GM21529 (cell line): ENCODE measurements at regions not wholly inside any gene's neighbourhood (a gene's known extent, or its start where the extent isn't known, plus 50 kb on each side); places are given as distances from the start of the nearest gene placed in this dataset.
A peak's percentile ranks its signal among the peaks of the same experiment; 100 is the strongest.

Experiments
- ATAC-seq: cut with Tn5 transposase; IDR thresholded peaks from one replicate; pipeline ENCODE4 v1.9.1; 2021; ENCODE audit not compliant: unreplicated experiment

GRCh38 chr6:91744566-91744965 lies 1157.7 kb upstream of the MAP3K7 start:
- ATAC-seq, result no peak

GRCh38 chr6:91743756-91744155 lies 1156.9 kb upstream of the MAP3K7 start:
- ATAC-seq, result no peak

GRCh38 chr6:91731939-91732338 lies 1145.1 kb upstream of the MAP3K7 start:
- no peak for ATAC-seq

GRCh38 chr6:91730710-91731109 lies 1143.8 kb upstream of the MAP3K7 start:
- no peak for ATAC-seq

- ATAC-seq, result no peak
These were observed 1133.5 kb upstream of the MAP3K7 start for GRCh38 chr6:91720324-91720723.

- ATAC-seq, result no peak
These were observed 1132.5 kb upstream of the MAP3K7 start for GRCh38 chr6:91719414-91719813.

- peak; percentile 64 for ATAC-seq
These were observed 1131.3 kb upstream of the MAP3K7 start for GRCh38 chr6:91718198-91718597.

- no peak for ATAC-seq
These were observed 1130.2 kb upstream of the MAP3K7 start for GRCh38 chr6:91717094-91717493.

GRCh38 chr6:91716361-91716760 lies 1129.5 kb upstream of the MAP3K7 start:
- no peak for ATAC-seq

- no peak for ATAC-seq
These were observed 1128.4 kb upstream of the MAP3K7 start for GRCh38 chr6:91715171-91715805.

GRCh38 chr6:91713911-91714310 lies 1127.0 kb upstream of the MAP3K7 start:
- no peak for ATAC-seq

- ATAC-seq, result no peak
These were observed 1124.6 kb upstream of the MAP3K7 start for GRCh38 chr6:91711518-91711917.

- ATAC-seq, result no peak
These were observed 1123.5 kb upstream of the MAP3K7 start for GRCh38 chr6:91710342-91710741.

GRCh38 chr6:91708534-91708933 lies 1121.7 kb upstream of the MAP3K7 start:
- no peak for ATAC-seq

- ATAC-seq, result no peak
These were observed 1118.8 kb upstream of the MAP3K7 start for GRCh38 chr6:91705646-91706045.

- no peak for ATAC-seq
These were observed 1117.7 kb upstream of the MAP3K7 start for GRCh38 chr6:91704531-91704930.

GRCh38 chr6:91697010-91697695 lies 1110.3 kb upstream of the MAP3K7 start:
- ATAC-seq, result no peak

GRCh38 chr6:91695221-91695620 lies 1108.3 kb upstream of the MAP3K7 start:
- no peak for ATAC-seq

- no peak for ATAC-seq
These were observed 1107.3 kb upstream of the MAP3K7 start for GRCh38 chr6:91694016-91694654.

GRCh38 chr6:91691449-91691848 lies 1104.6 kb upstream of the MAP3K7 start:
- no peak for ATAC-seq

- no peak for ATAC-seq
These were observed 1096.4 kb upstream of the MAP3K7 start for GRCh38 chr6:91683240-91683639.

GRCh38 chr6:91681296-91681695 lies 1094.4 kb upstream of the MAP3K7 start:
- no peak for ATAC-seq
